Fibroblast of upper back skin (primary cell): ENCODE measurements at regions not wholly inside any gene's neighbourhood (a gene's known extent, or its start where the extent isn't known, plus 50 kb on each side); places are given as distances from the start of the nearest gene placed in this dataset.
A peak's percentile ranks its signal among the peaks of the same experiment; 100 is the strongest.
"Not testable (repeated sequence)": the region's sequence is repeated elsewhere in the genome, so short reads cannot be mapped to it uniquely, and the experiment has no call there.

Experiments used
- DNase-seq: peaks from one replicate; pipeline ENCODE4 v3.0.0-alpha.2; 2013

- peak; percentile 26 for DNase-seq
Measured at GRCh38 chr2:189318761-189319160, 122.5 kb upstream of the WDR75 start.

GRCh38 chr2:189319424-189319823 lies 121.8 kb upstream of the WDR75 start:
- not testable (repeated sequence) for DNase-seq

- peak; percentile 80 for DNase-seq
Measured at GRCh38 chr2:189327879-189328847, 113.1 kb upstream of the WDR75 start.

GRCh38 chr2:189328848-189329245 lies 112.4 kb upstream of the WDR75 start:
- peak; percentile 79 for DNase-seq

- DNase-seq = peak; percentile 21
Measured at GRCh38 chr2:189336276-189336975, 104.8 kb upstream of the WDR75 start.

- DNase-seq = peak; percentile 80
Measured at GRCh38 chr2:189337656-189338055, 103.6 kb upstream of the WDR75 start.

- no peak for DNase-seq
Measured at GRCh38 chr2:189338115-189338514, 103.2 kb upstream of the WDR75 start.

GRCh38 chr2:189341077-189341476 lies 100.2 kb upstream of the WDR75 start:
- DNase-seq = no peak

GRCh38 chr2:189344043-189344442 lies 97.2 kb upstream of the WDR75 start:
- DNase-seq = no peak

GRCh38 chr2:189347540-189347939 lies 93.7 kb upstream of the WDR75 start:
- peak; percentile 97 for DNase-seq

GRCh38 chr2:189348369-189348768 lies 92.9 kb upstream of the WDR75 start:
- peak; percentile 44 for DNase-seq

- peak; percentile 97 for DNase-seq
Measured at GRCh38 chr2:189350540-189351209, 90.6 kb upstream of the WDR75 start.

GRCh38 chr2:189351933-189352332 lies 89.3 kb upstream of the WDR75 start:
- not testable (repeated sequence) for DNase-seq

- DNase-seq = peak; percentile 55
Measured at GRCh38 chr2:189357375-189357774, 83.9 kb upstream of the WDR75 start.

GRCh38 chr2:189360861-189361260 lies 80.4 kb upstream of the WDR75 start:
- DNase-seq = no peak

GRCh38 chr2:189362283-189362682 lies 79.0 kb upstream of the WDR75 start:
- DNase-seq = peak; percentile 45

GRCh38 chr2:189363559-189363958 lies 77.7 kb upstream of the WDR75 start:
- DNase-seq = peak; percentile 64

- DNase-seq = no peak
Measured at GRCh38 chr2:189364607-189365006, 76.7 kb upstream of the WDR75 start.

GRCh38 chr2:189366349-189366748 lies 74.9 kb upstream of the WDR75 start:
- no peak for DNase-seq

- DNase-seq = no peak
Measured at GRCh38 chr2:189367343-189367742, 73.9 kb upstream of the WDR75 start.

- peak; percentile 59 for DNase-seq
Measured at GRCh38 chr2:189369566-189369965, 71.7 kb upstream of the WDR75 start.

- DNase-seq = peak; percentile 86
Measured at GRCh38 chr2:189370719-189371118, 70.6 kb upstream of the WDR75 start.

GRCh38 chr2:189372688-189373257 lies 68.5 kb upstream of the WDR75 start:
- peak; percentile 56 for DNase-seq
